Sigmoid colon (tissue), 4 donors: ENCODE measurements at regions not wholly inside any gene's neighbourhood (a gene's known extent, or its start where the extent isn't known, plus 50 kb on each side); places are given as distances from the start of the nearest gene placed in this dataset.

Experiments
- CTCF ChIP-seq, 4 experiments: fragments of 450-650 bp in 3 of 4; fragments of 200-600 bp in 1 of 4; IDR thresholded peaks; one replicate each; pipeline ENCODE4 v1.5.1; 2016 to 2019; ENCODE audit warnings: antibody characterized with exemption in 4 of 4, mild to moderate bottlenecking in 3 of 4, moderate library complexity in 2 of 4
- POLR2AphosphoS5 ChIP-seq, 4 donors: sonication (generic); formaldehyde crosslinking; IDR thresholded peaks; one replicate each; pipeline ENCODE4 v1.6.1; 2017; ENCODE audit warnings: antibody characterized with exemption in 4 of 4

DNA sequence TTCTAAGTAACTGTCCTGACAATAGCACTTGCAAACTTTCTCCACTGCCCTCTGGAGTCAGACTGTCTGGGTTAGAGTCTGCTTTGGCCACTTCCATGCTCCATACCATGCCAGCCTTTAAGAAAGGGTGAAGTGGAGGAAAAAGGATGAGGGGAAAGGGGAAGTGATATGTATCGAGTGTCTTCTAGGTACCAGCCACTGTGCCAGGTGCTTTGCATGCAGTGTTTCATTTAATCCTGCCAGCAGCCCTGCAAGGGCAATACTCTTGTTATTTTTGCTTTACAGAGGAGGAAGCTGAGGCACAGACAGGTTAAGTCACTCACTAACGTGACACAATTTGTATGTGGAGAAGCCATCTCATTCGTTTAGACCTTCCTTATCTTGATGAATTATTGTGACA, 55.6 kb downstream of the RTL9 start:
- no peak for TF ChIP-seq POLR2AphosphoS5 (IDR thresholded peaks at IDR 0.05)
- no peak for TF ChIP-seq CTCF (IDR thresholded peaks at IDR 0.05)
